Stimulated activated naive CD4-positive, alpha-beta T cell treated with Interleukin-2 at 50 U/mL for 16 hours (primary cell): ENCODE measurements at regions not wholly inside any gene's neighbourhood (a gene's known extent, or its start where the extent isn't known, plus 50 kb on each side); places are given as distances from the start of the nearest gene placed in this dataset.
"Not testable (repeated sequence)": the region's sequence is repeated elsewhere in the genome, so short reads cannot be mapped to it uniquely, and the experiment has no call there.

Experiments used
- DNase-seq: peaks from one replicate; lab custom pipeline; 2025; lab: John Stamatoyannopoulos, UW

DNA sequence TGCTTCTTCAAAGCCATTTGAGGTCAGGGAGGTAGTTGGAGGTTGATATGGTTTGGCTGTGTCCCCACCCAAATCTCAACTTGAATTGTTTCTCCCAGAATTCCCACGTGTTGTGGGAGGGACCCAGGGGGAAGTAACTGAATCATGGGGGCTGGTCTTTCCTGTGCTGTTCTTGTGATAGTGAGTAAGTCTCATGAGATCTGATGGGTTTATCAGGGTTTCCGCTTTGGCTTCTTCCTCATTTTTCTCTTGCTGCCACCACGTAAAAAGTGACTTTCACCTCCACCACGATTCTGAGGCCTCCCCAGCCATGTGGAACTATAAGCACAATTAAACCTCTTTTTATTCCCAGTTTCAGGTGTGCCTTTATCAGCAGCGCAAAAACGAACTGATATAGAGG is 62.5 kb upstream of the NFE2L3 start:
- DNase-seq, result not testable (repeated sequence)

DNA sequence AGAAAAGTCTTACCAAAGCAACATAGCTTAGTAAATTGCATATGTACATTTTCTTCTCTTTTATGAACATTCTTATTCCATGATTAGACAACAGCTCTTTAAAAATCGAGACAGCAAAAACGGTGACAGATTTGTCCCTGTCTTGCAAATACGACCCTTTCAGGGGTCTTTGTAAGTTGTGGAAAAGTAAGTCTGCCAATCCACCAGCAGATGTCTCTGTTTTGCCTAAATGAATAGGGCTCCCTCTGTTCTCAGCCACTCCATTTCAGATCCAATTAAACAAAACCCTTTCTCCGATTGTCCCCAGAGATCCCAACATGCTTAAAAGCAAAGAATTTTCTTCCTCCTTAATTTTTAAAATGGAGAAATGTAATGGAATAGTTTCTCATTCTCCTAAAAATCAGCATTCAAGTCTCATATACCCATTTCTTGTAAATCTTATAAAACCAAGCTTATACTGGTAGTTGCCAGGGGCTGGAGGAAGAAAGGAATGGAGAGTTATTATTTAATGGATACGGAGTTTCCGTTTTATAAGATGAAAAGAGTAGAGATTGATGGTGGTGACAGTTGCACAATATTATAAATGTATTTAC is 61.0 kb upstream of the NFE2L3 start:
- no peak for DNase-seq

DNA sequence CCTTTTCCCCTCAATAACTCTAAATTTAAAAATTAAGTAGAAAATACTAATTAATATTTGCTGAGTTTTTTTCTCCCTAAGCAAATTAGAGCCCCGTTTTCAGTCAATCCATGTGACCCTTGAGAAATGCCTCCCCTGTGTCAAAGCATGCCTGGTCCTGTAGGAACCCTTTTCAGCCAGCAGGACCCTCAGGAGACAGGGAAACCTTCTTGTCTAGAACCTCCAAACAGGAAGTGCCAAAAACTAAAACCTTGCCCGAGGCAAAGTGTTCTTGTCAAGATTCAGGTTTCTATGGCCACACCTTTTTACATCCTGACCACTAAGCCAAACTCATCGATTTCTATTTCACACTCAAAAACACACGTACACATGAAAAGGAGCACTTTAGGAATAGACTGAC is 60.1 kb upstream of the NFE2L3 start:
- no peak for DNase-seq

GRCh38 chr7:26093023-26093422 is 59.0 kb upstream of the NFE2L3 start:
- DNase-seq, result no peak

DNA sequence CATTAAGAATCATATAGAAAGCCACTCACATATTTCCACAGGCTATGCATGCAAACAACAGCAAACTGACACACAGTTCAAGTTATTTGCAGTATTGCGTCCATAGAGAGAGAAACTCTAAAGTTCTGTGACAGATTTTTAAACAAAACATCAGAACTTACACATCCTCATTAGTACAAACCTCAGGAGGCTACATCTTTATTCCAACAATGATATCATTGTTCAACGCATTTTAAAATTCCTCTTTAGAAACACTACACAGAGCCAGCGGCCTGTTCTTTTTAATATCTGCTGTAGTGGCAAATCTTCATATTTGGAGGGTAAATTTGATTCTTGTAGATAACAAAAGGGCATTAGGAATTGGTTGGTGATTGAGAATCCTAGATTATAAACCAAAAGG is 55.9 kb upstream of the NFE2L3 start:
- no peak for DNase-seq

- no peak for DNase-seq
Observed at GRCh38 chr7:26097837-26098668, 53.9 kb upstream of the NFE2L3 start.

- DNase-seq, result no peak
Observed at GRCh38 chr7:26099236-26099635, 52.8 kb upstream of the NFE2L3 start.

- no peak for DNase-seq
Observed at GRCh38 chr7:26100406-26101339, 51.3 kb upstream of the NFE2L3 start.

DNA sequence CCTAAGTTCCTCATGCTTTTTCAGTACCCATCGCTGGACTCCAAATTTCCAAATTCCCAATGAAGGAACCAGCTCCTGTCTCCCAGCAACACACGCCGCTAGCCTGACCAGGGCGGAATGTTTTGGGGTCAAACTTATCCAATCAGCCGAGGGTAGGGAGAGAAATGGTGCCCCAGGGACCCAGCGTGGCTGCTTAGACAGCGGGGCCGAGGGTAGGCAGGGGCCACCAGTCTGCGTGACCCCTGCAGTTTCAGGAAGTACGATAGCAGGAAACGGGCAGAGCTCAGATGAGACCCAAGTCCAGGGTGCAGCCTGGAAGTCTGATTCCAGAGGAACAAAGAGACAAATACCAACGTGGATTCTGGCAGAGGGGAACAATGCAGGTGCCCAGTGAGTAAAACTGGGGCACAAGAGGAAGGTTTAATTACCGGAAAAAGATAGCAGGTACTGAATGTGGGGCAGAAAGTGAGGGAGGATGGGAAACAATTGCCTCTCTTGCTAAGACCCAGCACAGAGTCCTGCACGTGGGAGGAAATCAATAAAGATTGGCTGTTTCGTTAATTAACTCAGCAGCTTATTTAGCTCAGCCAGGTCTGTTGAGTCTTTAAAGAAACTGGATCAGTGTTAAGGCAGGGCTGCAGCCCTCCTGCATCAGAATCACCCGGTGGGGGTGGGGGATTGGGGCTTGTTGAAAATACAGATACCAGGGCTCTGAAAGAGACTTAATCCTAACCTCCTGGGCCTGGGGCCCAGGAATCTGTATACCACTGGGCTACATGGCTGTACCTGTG is 50.4 kb upstream of the NFE2L3 start:
- no peak for DNase-seq

GRCh38 chr7:26102176-26102575 is 49.8 kb upstream of the NFE2L3 start:
- DNase-seq, result no peak
